GM11168 (cell line): ENCODE measurements at regions not wholly inside any gene's neighbourhood (a gene's known extent, or its start where the extent isn't known, plus 50 kb on each side); places are given as distances from the start of the nearest gene placed in this dataset.
"Not testable (repeated sequence)": the region's sequence is repeated elsewhere in the genome, so short reads cannot be mapped to it uniquely, and the experiment has no call there.

ENCODE experiments used
- in situ Hi-C: fragments of 300-500 bp; cut with MboI; formaldehyde crosslinking; loops from one replicate; pipeline ENCODE4 v1.12.0; 2022; ENCODE audit warnings: low sequenced_read_pairs; ENCODE audit not compliant: unreplicated experiment

- in situ Hi-C loops = no loop called here
Measured at GRCh38 chr2:175786471-175787124, 215.5 kb downstream of the LNPK start.

- in situ Hi-C loops = not testable (repeated sequence)
Measured at GRCh38 chr2:175777337-175777736, 224.7 kb downstream of the LNPK start.

- in situ Hi-C loops = no loop called here
Measured at GRCh38 chr2:175769200-175769599, 232.9 kb downstream of the LNPK start.

GRCh38 chr2:175766880-175767279, 235.2 kb downstream of the LNPK start:
- in situ Hi-C loops = no loop called here

- in situ Hi-C loops = no loop called here
Measured at GRCh38 chr2:175755656-175756386, 246.2 kb downstream of the LNPK start.

- in situ Hi-C loops = no loop called here
Measured at GRCh38 chr2:175755169-175755568, 246.9 kb downstream of the LNPK start.

- in situ Hi-C loops = no loop called here
Measured at GRCh38 chr2:175750195-175750594, 251.9 kb downstream of the LNPK start.

- in situ Hi-C loops = no loop called here
Measured at GRCh38 chr2:175745911-175746310, 256.2 kb downstream of the LNPK start.

GRCh38 chr2:175744000-175744399, 258.1 kb downstream of the LNPK start:
- in situ Hi-C loops = no loop called here

GRCh38 chr2:175743011-175743410, 259.1 kb downstream of the LNPK start:
- in situ Hi-C loops = no loop called here

GRCh38 chr2:175742367-175742766, 259.7 kb downstream of the LNPK start:
- in situ Hi-C loops = no loop called here

- in situ Hi-C loops = no loop called here
Measured at GRCh38 chr2:175741164-175741563, 260.9 kb downstream of the LNPK start.

- in situ Hi-C loops = no loop called here
Measured at GRCh38 chr2:175737722-175738361, 264.2 kb downstream of the LNPK start.

GRCh38 chr2:175734686-175735085, 267.4 kb downstream of the LNPK start:
- in situ Hi-C loops = no loop called here

GRCh38 chr2:175732531-175732930, 269.5 kb downstream of the LNPK start:
- in situ Hi-C loops = no loop called here

- in situ Hi-C loops = no loop called here
Measured at GRCh38 chr2:175730050-175730449, 272.0 kb downstream of the LNPK start.

GRCh38 chr2:175729049-175729706, 272.9 kb downstream of the LNPK start:
- in situ Hi-C loops = no loop called here

- in situ Hi-C loops = no loop called here
Measured at GRCh38 chr2:175728032-175728431, 274.0 kb downstream of the LNPK start.

GRCh38 chr2:175726223-175726622, 275.8 kb downstream of the LNPK start:
- in situ Hi-C loops = no loop called here

GRCh38 chr2:175709248-175709647, 292.8 kb downstream of the LNPK start:
- in situ Hi-C loops = no loop called here

GRCh38 chr2:175707322-175707721, 294.7 kb downstream of the LNPK start:
- in situ Hi-C loops = no loop called here
